PFSK-1 (cell line): ENCODE measurements at regions not wholly inside any gene's neighbourhood (a gene's known extent, or its start where the extent isn't known, plus 50 kb on each side); places are given as distances from the start of the nearest gene placed in this dataset.

Source experiments
- FOXP2 ChIP-seq: optimal IDR thresholded peaks from 2 replicates; pipeline ENCODE3; 2011; ENCODE audit warnings: borderline replicate concordance, control low read depth, inconsistent platforms; ENCODE audit not compliant: insufficient read depth; ENCODE audit errors: extremely low read length, extremely low read depth
- POLR2AphosphoS5 ChIP-seq: IDR thresholded peaks from 2 replicates; pipeline ENCODE4 v1.6.1; 2012; ENCODE audit warnings: low read depth, mild to moderate bottlenecking, control low read depth, low read length, moderate library complexity
- TAF1 ChIP-seq: IDR thresholded peaks from 2 replicates; pipeline ENCODE4 v1.6.1; 2012; ENCODE audit warnings: low read length, control low read depth, borderline replicate concordance; ENCODE audit not compliant: insufficient read depth
- TF ChIP-seq, protein P1 (sequence below), 2 experiments: IDR thresholded peaks; 2 replicates each; pipeline versions ENCODE4 v1.6.1 to v1.8.0; 2011 to 2012; ENCODE audit warnings: low read depth in 2 of 2, low read length in 2 of 2, control low read depth in 1 of 2, inconsistent platforms in 1 of 2, mild to moderate bottlenecking in 1 of 2, moderate library complexity in 1 of 2; ENCODE audit not compliant: insufficient read depth in 1 of 2

DNA sequence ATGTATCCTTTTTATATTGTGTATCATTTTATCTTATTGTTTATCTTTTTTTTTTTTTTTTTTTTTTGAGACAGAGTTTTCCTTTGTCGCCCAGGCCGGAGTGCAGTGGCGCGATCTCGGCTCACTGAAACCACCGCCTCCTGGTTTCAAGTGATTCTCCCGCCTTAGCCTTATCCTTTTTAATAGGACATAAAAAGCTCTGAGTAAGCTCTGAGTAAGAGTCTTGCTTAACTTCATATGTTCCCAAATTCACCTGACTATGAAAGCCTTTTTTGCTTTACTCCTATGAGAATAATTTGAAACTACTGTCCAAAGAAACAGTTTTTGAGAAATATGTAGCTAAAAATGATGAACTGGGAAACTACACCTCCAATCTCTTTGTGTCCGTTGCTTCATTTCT, 525.5 kb downstream of the IRS1 start:
- TF ChIP-seq FOXP2 (no peak), TAF1 (no peak), POLR2AphosphoS5 (no peak)
- TF ChIP-seq, protein P1, sequence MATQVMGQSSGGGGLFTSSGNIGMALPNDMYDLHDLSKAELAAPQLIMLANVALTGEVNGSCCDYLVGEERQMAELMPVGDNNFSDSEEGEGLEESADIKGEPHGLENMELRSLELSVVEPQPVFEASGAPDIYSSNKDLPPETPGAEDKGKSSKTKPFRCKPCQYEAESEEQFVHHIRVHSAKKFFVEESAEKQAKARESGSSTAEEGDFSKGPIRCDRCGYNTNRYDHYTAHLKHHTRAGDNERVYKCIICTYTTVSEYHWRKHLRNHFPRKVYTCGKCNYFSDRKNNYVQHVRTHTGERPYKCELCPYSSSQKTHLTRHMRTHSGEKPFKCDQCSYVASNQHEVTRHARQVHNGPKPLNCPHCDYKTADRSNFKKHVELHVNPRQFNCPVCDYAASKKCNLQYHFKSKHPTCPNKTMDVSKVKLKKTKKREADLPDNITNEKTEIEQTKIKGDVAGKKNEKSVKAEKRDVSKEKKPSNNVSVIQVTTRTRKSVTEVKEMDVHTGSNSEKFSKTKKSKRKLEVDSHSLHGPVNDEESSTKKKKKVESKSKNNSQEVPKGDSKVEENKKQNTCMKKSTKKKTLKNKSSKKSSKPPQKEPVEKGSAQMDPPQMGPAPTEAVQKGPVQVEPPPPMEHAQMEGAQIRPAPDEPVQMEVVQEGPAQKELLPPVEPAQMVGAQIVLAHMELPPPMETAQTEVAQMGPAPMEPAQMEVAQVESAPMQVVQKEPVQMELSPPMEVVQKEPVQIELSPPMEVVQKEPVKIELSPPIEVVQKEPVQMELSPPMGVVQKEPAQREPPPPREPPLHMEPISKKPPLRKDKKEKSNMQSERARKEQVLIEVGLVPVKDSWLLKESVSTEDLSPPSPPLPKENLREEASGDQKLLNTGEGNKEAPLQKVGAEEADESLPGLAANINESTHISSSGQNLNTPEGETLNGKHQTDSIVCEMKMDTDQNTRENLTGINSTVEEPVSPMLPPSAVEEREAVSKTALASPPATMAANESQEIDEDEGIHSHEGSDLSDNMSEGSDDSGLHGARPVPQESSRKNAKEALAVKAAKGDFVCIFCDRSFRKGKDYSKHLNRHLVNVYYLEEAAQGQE (IDR thresholded peaks at IDR 0.05; ENCODE audit: insufficient read depth in 1 of 2, low read depth in 2 of 2, low read length in 2 of 2) = no peak
